Breast epithelium (tissue), 4 donors: ENCODE measurements at regions not wholly inside any gene's neighbourhood (a gene's known extent, or its start where the extent isn't known, plus 50 kb on each side); places are given as distances from the start of the nearest gene placed in this dataset.

ENCODE experiments used
- DNase-seq, 2 donors: peaks; one replicate each; pipeline ENCODE4 v3.0.0-alpha.2; 2019; ENCODE audit warnings: low spot score in 2 of 2
- H3K27ac ChIP-seq, 2 donors: fragments of 200-600 bp; sonication (generic) in 1 of 2; one replicate each; pipeline ENCODE4 v1.5.1; 2016 to 2019; ENCODE audit warnings: mild to moderate bottlenecking in 1 of 2
- H3K27me3 ChIP-seq, 2 donors: fragments of 200-600 bp; sonication (generic) in 1 of 2; one replicate each; pipeline versions ENCODE4 v1.5.1 to v1.6.0; 2017 to 2019; ENCODE audit warnings: control low read depth in 1 of 2, mild to moderate bottlenecking in 1 of 2
- H3K36me3 ChIP-seq: fragments of 200-600 bp; one replicate; pipeline ENCODE4 v1.5.1; 2019
- H3K4me1 ChIP-seq, 2 donors: fragments of 200-600 bp; sonication (generic); one replicate each; pipeline ENCODE4 v1.5.1; 2016 to 2019; ENCODE audit warnings: control low read depth in 1 of 2
- H3K4me3 ChIP-seq, 3 donors: fragments of 200-600 bp; sonication (generic); 1 replicate in 2 of 3; 2 replicates in 1 of 3; pipeline ENCODE4 v1.5.1; 2016 to 2019; ENCODE audit warnings: mild to moderate bottlenecking in 3 of 3, moderate library complexity in 2 of 3
- H3K9me3 ChIP-seq, 2 donors: fragments of 200-600 bp; sonication (generic) in 1 of 2; one replicate each; pipeline ENCODE4 v1.5.1; 2016 to 2019; ENCODE audit warnings: control low read depth in 1 of 2
- CTCF ChIP-seq, 3 donors: fragments of 450-650 bp; IDR thresholded peaks; one replicate each; pipeline ENCODE4 v1.5.1; 2016 to 2017; ENCODE audit warnings: antibody characterized with exemption in 3 of 3, mild to moderate bottlenecking in 3 of 3, moderate library complexity in 3 of 3
- POLR2A ChIP-seq: fragments of 450-650 bp; IDR thresholded peaks from one replicate; pipeline ENCODE4 v1.6.1; 2016; ENCODE audit warnings: antibody characterized with exemption, mild to moderate bottlenecking, moderate library complexity
- POLR2AphosphoS5 ChIP-seq, 3 donors: sonication (generic); formaldehyde crosslinking; IDR thresholded peaks; one replicate each; pipeline ENCODE4 v1.6.1; 2017; ENCODE audit warnings: antibody characterized with exemption in 3 of 3
- intact Hi-C: fragments of 100-400 bp; cut with DNase I; formaldehyde crosslinking; loops from one replicate; pipeline ENCODE4 v1.15.1; 2023; ENCODE audit warnings: low total_unique reads

- TF ChIP-seq POLR2A (no peak), POLR2AphosphoS5 (IDR thresholded peaks at IDR 0.05) (no peak), CTCF (IDR thresholded peaks at IDR 0.05) (no peak)
- no peaks in the 10 kb centered on the region for H3K36me3 ChIP-seq
- intact Hi-C loops = loop anchor here (10.0 kb wide), 1 partner anchor 1212 kb away; no protein-coding TSS in a partner anchor
- no peak overlapping the region for H3K27ac ChIP-seq
- no peak for DNase-seq
- H3K9me3 ChIP-seq = no peaks in the 10 kb centered on the region
- H3K4me1 ChIP-seq = no peaks in the 10 kb centered on the region
- no peak overlapping the region for H3K4me3 ChIP-seq
- H3K27me3 ChIP-seq = no peaks in the 10 kb centered on the region
Observed at GRCh38 chr10:85262992-85263391, 934.6 kb downstream of the CCSER2 start.

- Histone ChIP-seq H3K27me3 (no peaks in the 10 kb centered on the region), H3K4me3 (no peak overlapping the region), H3K9me3 (no peaks in the 10 kb centered on the region), H3K4me1 (no peaks in the 10 kb centered on the region), H3K27ac (no peak overlapping the region), H3K36me3 (no peaks in the 10 kb centered on the region)
- TF ChIP-seq CTCF (IDR thresholded peaks at IDR 0.05) = no peak
- no peak for TF ChIP-seq POLR2AphosphoS5 (IDR thresholded peaks at IDR 0.05)
- no peak for TF ChIP-seq POLR2A
- no peak for DNase-seq
- intact Hi-C loops = loop anchor here (10.0 kb wide), 1 partner anchor 1210 kb away; no protein-coding TSS in a partner anchor
Observed at GRCh38 chr10:85265121-85265520, 936.7 kb downstream of the CCSER2 start.

- no peaks in the 10 kb centered on the region for H3K36me3 ChIP-seq
- DNase-seq = no peak
- H3K27me3 ChIP-seq = no peaks in the 10 kb centered on the region
- intact Hi-C loops = loop anchor here (10.0 kb wide), 1 partner anchor 1208 kb away; no protein-coding TSS in a partner anchor
- H3K9me3 ChIP-seq = peaks cover 8 to 13% of the 10 kb centered on the region in 2 donors
- H3K4me1 ChIP-seq = no peaks in the 10 kb centered on the region
- no peak for TF ChIP-seq POLR2AphosphoS5 (IDR thresholded peaks at IDR 0.05)
- no peak for TF ChIP-seq POLR2A
- TF ChIP-seq CTCF (IDR thresholded peaks at IDR 0.05) = no peak
- no peak overlapping the region for H3K27ac ChIP-seq
- H3K4me3 ChIP-seq = no peak overlapping the region
Observed at GRCh38 chr10:85266808-85267207, 938.4 kb downstream of the CCSER2 start.

- no peaks in the 10 kb centered on the region for H3K4me1 ChIP-seq
- H3K4me3 ChIP-seq = no peak overlapping the region
- peaks cover 0 to 6% of the 10 kb centered on the region in 2 donors for H3K9me3 ChIP-seq
- H3K27me3 ChIP-seq = no peaks in the 10 kb centered on the region
- intact Hi-C loops = no loop called here
- no peak for TF ChIP-seq POLR2A
- no peak for TF ChIP-seq CTCF (IDR thresholded peaks at IDR 0.05)
- no peak for TF ChIP-seq POLR2AphosphoS5 (IDR thresholded peaks at IDR 0.05)
- DNase-seq = no peak
- no peaks in the 10 kb centered on the region for H3K36me3 ChIP-seq
- H3K27ac ChIP-seq = no peak overlapping the region
Observed at GRCh38 chr10:85280014-85280413, 951.6 kb downstream of the CCSER2 start.

- H3K36me3 ChIP-seq = no peaks in the 10 kb centered on the region
- TF ChIP-seq POLR2A (no peak), CTCF (IDR thresholded peaks at IDR 0.05) (no peak), POLR2AphosphoS5 (IDR thresholded peaks at IDR 0.05) (no peak)
- DNase-seq = no peak
- H3K27me3 ChIP-seq = no peaks in the 10 kb centered on the region
- H3K9me3 ChIP-seq = peaks cover 0 to 7% of the 10 kb centered on the region in 2 donors
- intact Hi-C loops = no loop called here
- no peak overlapping the region for H3K27ac ChIP-seq
- H3K4me3 ChIP-seq = no peak overlapping the region
- no peaks in the 10 kb centered on the region for H3K4me1 ChIP-seq
Observed at GRCh38 chr10:85284778-85285770, 956.7 kb downstream of the CCSER2 start.
